Progenitor cell of endocrine pancreas (in vitro differentiated cells): ENCODE measurements at regions not wholly inside any gene's neighbourhood (a gene's known extent, or its start where the extent isn't known, plus 50 kb on each side); places are given as distances from the start of the nearest gene placed in this dataset.
"Not testable (repeated sequence)": the region's sequence is repeated elsewhere in the genome, so short reads cannot be mapped to it uniquely, and the experiment has no call there.

Experiments
- DNase-seq: peaks from one replicate; pipeline ENCODE4 v3.0.0; 2021; ENCODE audit warnings: low spot score; ENCODE audit not compliant: unreplicated experiment
- H3K27ac Mint-ChIP-seq: 2 replicates; pipeline ENCODE4 v1.8.0; 2021; ENCODE audit warnings: mild to moderate bottlenecking, moderate library complexity, mixed read lengths
- H3K27me3 Mint-ChIP-seq: 2 replicates; pipeline ENCODE4 v1.8.0; 2021; ENCODE audit warnings: mixed read lengths
- H3K36me3 Mint-ChIP-seq: 2 replicates; pipeline ENCODE4 v1.8.0; 2022; ENCODE audit warnings: mixed read lengths; ENCODE audit not compliant: insufficient read depth
- H3K4me1 Mint-ChIP-seq: 2 replicates; pipeline ENCODE4 v1.8.0; 2021; ENCODE audit warnings: low read depth, mixed read lengths
- H3K4me3 Mint-ChIP-seq: 2 replicates; pipeline ENCODE4 v1.8.0; 2021; ENCODE audit warnings: low read depth, mild to moderate bottlenecking, moderate library complexity, mixed read lengths
- H3K9me3 Mint-ChIP-seq: 2 replicates; pipeline ENCODE4 v1.8.0; 2021; ENCODE audit warnings: low read depth, mixed read lengths
- TF ChIP-seq, protein P1 (sequence below): fragments of 200-600 bp; sonication (generic); IDR thresholded peaks from one replicate; pipeline ENCODE4 v1.5.0; 2021; ENCODE audit warnings: antibody characterized with exemption, mild to moderate bottlenecking; ENCODE audit not compliant: unreplicated experiment

DNA sequence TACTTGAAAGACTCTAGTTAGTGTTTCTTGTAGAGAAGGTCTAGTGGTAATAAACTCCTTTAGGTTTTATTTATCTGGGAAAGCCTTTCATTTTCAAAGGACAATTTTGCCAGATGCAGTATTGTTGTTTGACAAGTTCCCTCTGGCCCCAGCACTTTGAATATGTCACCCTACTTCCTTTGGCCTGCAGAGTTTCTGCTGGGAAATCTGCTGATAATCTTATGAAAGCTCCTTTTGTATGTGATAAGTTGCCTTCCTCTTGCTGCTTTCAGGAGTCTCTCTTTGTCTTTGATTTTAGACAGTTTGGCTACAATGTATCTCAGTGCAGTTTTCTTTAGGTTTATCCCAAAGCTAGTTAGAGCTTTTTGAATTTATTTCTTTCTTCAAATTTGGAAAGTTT is 106.2 kb upstream of the L3MBTL4 start:
- H3K27ac Mint-ChIP-seq: no peak overlapping the region
- peaks cover 5% of the 10 kb centered on the region for H3K4me1 Mint-ChIP-seq
- H3K4me3 Mint-ChIP-seq: no peak overlapping the region
- no peak for DNase-seq
- TF ChIP-seq, protein P1, sequence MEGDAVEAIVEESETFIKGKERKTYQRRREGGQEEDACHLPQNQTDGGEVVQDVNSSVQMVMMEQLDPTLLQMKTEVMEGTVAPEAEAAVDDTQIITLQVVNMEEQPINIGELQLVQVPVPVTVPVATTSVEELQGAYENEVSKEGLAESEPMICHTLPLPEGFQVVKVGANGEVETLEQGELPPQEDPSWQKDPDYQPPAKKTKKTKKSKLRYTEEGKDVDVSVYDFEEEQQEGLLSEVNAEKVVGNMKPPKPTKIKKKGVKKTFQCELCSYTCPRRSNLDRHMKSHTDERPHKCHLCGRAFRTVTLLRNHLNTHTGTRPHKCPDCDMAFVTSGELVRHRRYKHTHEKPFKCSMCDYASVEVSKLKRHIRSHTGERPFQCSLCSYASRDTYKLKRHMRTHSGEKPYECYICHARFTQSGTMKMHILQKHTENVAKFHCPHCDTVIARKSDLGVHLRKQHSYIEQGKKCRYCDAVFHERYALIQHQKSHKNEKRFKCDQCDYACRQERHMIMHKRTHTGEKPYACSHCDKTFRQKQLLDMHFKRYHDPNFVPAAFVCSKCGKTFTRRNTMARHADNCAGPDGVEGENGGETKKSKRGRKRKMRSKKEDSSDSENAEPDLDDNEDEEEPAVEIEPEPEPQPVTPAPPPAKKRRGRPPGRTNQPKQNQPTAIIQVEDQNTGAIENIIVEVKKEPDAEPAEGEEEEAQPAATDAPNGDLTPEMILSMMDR: no peak
- H3K27me3 Mint-ChIP-seq: peaks cover 19% of the 10 kb centered on the region
- H3K36me3 Mint-ChIP-seq: peaks cover 2% of the 10 kb centered on the region
- H3K9me3 Mint-ChIP-seq: peaks cover 30% of the 10 kb centered on the region

DNA sequence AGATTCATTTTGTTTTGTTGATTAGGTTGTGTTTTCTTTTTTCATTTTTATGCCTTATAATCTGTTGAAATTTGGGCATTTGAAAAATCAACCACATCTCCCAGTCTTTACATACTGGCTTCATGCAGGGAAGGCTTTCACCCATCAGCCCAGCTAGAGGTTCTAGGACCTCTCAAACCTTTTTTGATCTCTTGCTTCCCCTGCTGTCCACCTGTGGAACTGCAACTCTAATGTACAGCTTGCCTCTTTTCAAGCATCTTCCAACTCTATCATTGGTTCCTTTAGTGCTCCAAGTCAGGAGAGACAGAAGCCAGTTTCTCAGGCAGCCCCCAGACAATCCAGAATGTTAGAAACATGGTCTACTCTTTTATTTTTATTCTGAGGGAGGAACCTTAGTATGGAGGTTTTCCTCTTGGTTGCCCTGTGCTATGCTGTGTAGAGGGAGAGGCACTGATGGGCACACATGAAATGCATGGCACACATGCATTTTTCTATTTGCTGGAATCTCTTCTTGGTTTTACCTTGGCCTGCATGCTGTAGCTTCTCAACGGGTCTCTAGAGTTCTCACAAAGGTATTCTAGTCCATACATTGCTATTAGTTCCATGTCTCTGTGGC is 107.2 kb upstream of the L3MBTL4 start:
- Mint-ChIP-seq H3K4me1 (peaks cover 5% of the 10 kb centered on the region), H3K27ac (no peak overlapping the region), H3K9me3 (peaks cover 26% of the 10 kb centered on the region), H3K36me3 (peaks cover 1% of the 10 kb centered on the region), H3K4me3 (no peak overlapping the region), H3K27me3 (peaks cover 19% of the 10 kb centered on the region)
- DNase-seq: no peak
- TF ChIP-seq, protein P1: peak; percentile 70

DNA sequence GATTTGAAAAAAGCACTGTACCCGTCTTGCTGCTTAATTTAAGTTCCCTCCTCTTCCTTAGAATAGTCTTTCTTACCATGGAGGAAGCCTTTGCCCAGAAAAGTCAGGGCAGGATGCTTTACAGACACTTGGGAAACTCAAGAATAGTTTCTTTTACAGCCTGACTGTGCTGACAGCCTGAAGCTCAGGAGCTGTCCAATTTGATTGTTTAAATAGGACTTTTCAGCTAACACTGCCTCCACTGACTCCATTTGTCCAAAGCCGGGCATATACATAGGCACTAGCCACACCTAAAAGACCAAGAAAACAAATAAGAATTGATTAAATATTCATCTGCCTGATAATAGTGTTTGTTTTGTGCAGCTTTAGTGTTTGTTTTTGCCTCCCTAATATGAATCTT is 110.9 kb upstream of the L3MBTL4 start:
- TF ChIP-seq, protein P1: no peak
- Mint-ChIP-seq H3K27me3 (peaks cover 28% of the 10 kb centered on the region), H3K4me1 (peaks cover 5% of the 10 kb centered on the region), H3K36me3 (peaks cover 1% of the 10 kb centered on the region), H3K4me3 (no peak overlapping the region), H3K9me3 (peaks cover 12% of the 10 kb centered on the region), H3K27ac (no peak overlapping the region)
- no peak for DNase-seq

DNA sequence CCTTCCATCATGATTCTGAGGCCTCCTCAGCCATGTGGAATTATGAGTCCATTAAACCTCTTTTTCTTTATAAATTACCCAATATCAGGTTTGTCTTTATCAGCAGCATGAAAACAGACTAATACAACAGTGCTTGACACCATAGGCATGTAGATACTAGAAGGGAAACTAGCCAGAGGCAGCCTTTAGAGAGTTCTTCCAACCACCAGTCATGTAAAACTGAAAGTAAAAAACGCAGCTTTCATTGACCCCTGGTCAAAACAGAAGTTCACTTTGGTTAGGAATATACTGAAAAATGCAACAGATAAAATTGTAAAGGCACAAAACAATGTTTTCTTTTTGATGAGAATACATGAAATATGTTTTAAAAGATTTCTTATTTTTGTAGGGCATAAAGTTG is 122.8 kb upstream of the L3MBTL4 start:
- Mint-ChIP-seq H3K4me3 (no peak overlapping the region), H3K27ac (no peak overlapping the region), H3K9me3 (peaks cover 4% of the 10 kb centered on the region), H3K36me3 (peaks cover 2% of the 10 kb centered on the region), H3K27me3 (peaks cover 3% of the 10 kb centered on the region), H3K4me1 (peaks cover 6% of the 10 kb centered on the region)
- DNase-seq: no peak
- TF ChIP-seq, protein P1: no peak

DNA sequence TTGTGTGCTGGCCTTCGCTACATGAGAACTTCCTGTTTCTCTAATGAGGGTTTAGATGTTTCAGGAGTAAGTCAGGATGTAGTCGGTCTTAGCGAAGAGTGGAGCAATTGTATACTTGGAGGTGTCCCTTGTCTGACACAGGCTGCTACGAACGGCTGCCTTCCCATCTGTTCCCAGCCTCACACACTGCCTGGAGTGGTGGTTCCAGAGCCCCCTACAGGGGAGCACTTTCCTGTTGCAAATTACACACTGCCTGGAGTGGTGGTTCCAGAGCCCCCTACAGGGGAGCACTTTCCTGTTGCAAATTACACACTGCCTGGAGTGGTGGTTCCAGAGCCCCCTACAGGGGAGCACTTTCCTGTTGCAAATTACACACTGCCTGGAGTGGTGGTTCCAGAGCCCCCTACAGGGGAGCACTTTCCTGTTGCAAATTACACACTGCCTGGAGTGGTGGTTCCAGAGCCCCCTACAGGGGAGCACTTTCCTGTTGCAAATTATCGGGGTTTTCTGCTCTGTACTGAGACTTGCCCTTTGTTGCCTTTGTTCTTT is 126.5 kb upstream of the L3MBTL4 start:
- H3K4me1 Mint-ChIP-seq, DNase-seq, H3K36me3 Mint-ChIP-seq, H3K27me3 Mint-ChIP-seq, H3K4me3 Mint-ChIP-seq, H3K9me3 Mint-ChIP-seq, H3K27ac Mint-ChIP-seq: not testable (repeated sequence)
- TF ChIP-seq, protein P1: peak; percentile 42
